MM.1S (cell line): ENCODE measurements at regions not wholly inside any gene's neighbourhood (a gene's known extent, or its start where the extent isn't known, plus 50 kb on each side); places are given as distances from the start of the nearest gene placed in this dataset.

Source experiments
- CTCF ChIP-seq: fragments of 300-600 bp; sonication (generic); IDR thresholded peaks from 2 replicates; pipeline ENCODE4 v1.5.1; 2016; ENCODE audit warnings: antibody characterized with exemption, low read length, mixed read lengths
- EZH2 ChIP-seq: fragments of 300-600 bp; sonication (generic); optimal IDR thresholded peaks from 2 replicates; pipeline ENCODE3; 2017; ENCODE audit warnings: low read depth, mild to moderate bottlenecking, antibody characterized with exemption, low read length, mixed read lengths
- EZH2phosphoT487 ChIP-seq: fragments of 300-600 bp; sonication (generic); IDR thresholded peaks from 2 replicates; pipeline ENCODE4 v1.6.1; 2018; ENCODE audit warnings: antibody characterized with exemption, low read length

DNA sequence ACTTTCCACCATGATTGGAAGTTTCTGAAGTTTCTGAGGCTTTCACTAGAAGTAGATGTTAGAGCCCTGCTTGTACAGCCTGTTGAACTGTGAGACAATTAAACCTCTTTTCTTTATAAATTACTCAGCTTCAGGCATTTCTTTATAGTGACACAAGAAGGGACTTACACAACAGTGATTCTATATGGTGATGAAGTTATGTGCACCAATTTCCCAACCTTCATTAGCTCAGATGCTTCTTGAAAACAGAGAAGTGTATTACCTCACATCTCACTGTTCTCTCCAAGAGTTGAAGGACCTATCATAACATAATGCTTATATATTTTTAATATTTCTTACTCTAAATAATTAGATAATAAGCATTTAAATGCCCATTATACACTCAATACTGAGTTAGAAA, 202.1 kb upstream of the ANXA10 start:
- TF ChIP-seq CTCF (no peak), EZH2phosphoT487 (no peak), EZH2 (no peak)
